ENCODE measurements at regions not wholly inside any gene's neighbourhood (a gene's known extent, or its start where the extent isn't known, plus 50 kb on each side); places are given as distances from the start of the nearest gene placed in this dataset.

DNA sequence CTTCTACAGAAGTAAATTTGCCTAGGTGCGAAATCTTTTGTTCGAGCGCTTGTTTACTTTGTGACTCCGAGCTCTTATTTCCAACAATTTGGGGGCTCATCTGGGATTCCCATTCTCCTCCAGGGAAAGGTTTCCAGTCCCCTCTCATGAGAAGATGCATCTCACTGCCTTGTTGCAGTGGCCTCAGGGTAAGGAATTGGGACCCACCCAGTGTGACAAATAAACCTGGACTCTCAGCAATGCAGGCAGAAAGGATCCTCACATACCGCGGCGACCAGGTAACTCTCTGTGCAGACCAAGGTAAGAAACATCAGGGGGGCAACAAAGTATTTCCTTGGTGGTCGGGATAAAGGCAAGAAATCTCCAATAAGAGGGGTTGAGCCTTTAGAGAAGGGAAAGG is 1169.3 kb downstream of the DSC3 start:
- no peak for TF ChIP-seq EZH2 (IDR thresholded peaks at IDR 0.05; ENCODE audit: borderline replicate concordance, low read depth, low read length, poor library complexity, severe bottlenecking)
- no peak for TF ChIP-seq CTCF (conservative IDR thresholded peaks at IDR 0.05; ENCODE audit: low read depth, low read length)
- H3K4me3 ChIP-seq (ENCODE audit: low read depth, low read length, poor library complexity, severe bottlenecking), result no peak overlapping the region
- no peak for DNase-seq (ENCODE audit: low spot score)
- no peaks in the 10 kb centered on the region for H3K36me3 ChIP-seq (ENCODE audit: insufficient read depth, low read length, poor library complexity, severe bottlenecking)
- no peak overlapping the region for H3K27ac ChIP-seq (ENCODE audit: low read depth, low read length, poor library complexity, severe bottlenecking)
- H3K9me3 ChIP-seq (ENCODE audit: low read depth, low read length, poor library complexity, severe bottlenecking), result no peaks in the 10 kb centered on the region
- BruUV-seq (replicated peaks), result no TSS peak
- intact Hi-C loops (cut with micrococcal nuclease; ENCODE audit: unreplicated experiment), result loop anchor here (5.0 to 10.0 kb wide), 2 partner anchors 1022 to 1099 kb away; no protein-coding TSS in a partner anchor
- no peaks in the 10 kb centered on the region for H3K4me1 ChIP-seq (ENCODE audit: insufficient read depth, low read length, poor library complexity, severe bottlenecking)
- POLR2A ChIA-PET (ENCODE audit: low non-redundant PET), result no interaction called here
- no peaks in the 10 kb centered on the region for H3K27me3 ChIP-seq (replicated peaks; ENCODE audit: insufficient read depth, low read depth, low read length, poor library complexity)
- CTCF ChIA-PET, result no interaction called here

DNA sequence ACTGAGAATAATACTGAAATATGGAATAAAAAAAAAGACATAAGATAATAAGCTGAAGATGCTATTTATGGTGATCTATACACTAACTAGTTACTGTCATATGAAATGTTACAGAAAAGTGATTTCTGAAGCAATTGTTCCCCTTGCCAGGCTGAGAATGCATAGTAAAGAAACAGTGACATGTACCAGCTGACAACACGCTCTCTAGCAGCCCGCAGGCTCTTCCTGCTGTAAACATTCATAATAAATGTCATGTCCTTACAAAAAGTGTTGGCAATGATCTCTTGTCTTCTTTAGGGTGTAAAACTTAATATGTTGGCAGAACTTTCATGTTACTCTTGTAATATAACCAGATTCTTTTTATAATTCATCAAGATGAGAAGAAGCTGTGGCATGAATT is 1171.3 kb downstream of the DSC3 start:
- intact Hi-C loops (cut with micrococcal nuclease; ENCODE audit: unreplicated experiment), result loop anchor here (5.0 to 10.0 kb wide), 2 partner anchors 1024 to 1101 kb away; no protein-coding TSS in a partner anchor
- DNase-seq (ENCODE audit: low spot score), result no peak
- POLR2A ChIA-PET (ENCODE audit: low non-redundant PET), result no interaction called here
- BruUV-seq (replicated peaks), result no TSS peak
- Histone ChIP-seq H3K4me3 (ENCODE audit: low read depth, low read length, poor library complexity, severe bottlenecking) (no peak overlapping the region), H3K9me3 (ENCODE audit: low read depth, low read length, poor library complexity, severe bottlenecking) (no peaks in the 10 kb centered on the region), H3K4me1 (ENCODE audit: insufficient read depth, low read length, poor library complexity, severe bottlenecking) (no peaks in the 10 kb centered on the region), H3K36me3 (ENCODE audit: insufficient read depth, low read length, poor library complexity, severe bottlenecking) (no peaks in the 10 kb centered on the region), H3K27me3 (replicated peaks; ENCODE audit: insufficient read depth, low read depth, low read length, poor library complexity) (no peaks in the 10 kb centered on the region), H3K27ac (ENCODE audit: low read depth, low read length, poor library complexity, severe bottlenecking) (no peak overlapping the region)
- TF ChIP-seq CTCF (conservative IDR thresholded peaks at IDR 0.05; ENCODE audit: low read depth, low read length), result no peak
- TF ChIP-seq EZH2 (IDR thresholded peaks at IDR 0.05; ENCODE audit: borderline replicate concordance, low read depth, low read length, poor library complexity, severe bottlenecking), result no peak
- CTCF ChIA-PET, result no interaction called here

DNA sequence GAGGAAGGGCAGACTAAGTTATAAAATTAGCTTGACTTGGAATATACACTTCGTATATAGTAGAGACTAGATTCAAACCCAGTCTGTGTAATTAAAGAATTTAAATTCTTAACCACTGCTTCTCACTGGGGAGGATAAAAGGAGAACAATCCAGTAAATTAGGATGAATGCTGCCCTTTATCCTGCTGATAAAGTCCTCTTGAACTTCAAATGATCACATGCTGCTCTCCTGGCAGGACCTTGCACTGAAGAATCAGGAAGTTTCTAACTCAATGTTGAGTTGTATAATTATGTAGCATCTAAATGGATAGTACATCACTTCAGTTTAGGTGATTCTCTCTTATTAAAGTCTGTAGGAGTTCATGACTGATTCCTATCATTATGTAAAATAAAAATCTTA is 1179.7 kb downstream of the DSC3 start:
- POLR2A ChIA-PET (ENCODE audit: low non-redundant PET), result no interaction called here

DNA sequence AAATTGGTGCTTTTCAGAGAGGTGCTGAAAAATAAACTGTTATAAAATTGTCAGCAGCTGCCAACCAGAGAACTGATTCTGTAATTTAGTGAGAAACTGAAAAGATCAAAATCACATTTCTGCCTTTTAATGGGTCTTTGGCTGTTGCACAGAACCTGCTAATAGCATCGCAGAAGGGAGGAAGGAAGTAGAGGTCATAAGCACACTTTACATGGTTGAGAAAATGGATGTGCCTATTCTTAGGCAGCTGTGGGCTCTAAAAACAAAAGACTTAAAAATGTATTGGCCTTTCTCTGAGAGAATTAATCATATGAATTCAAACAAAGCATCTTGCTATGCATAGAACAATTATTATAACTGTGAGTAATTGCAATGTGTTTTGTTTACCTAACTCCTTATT is 1186.9 kb downstream of the DSC3 start:
- Histone ChIP-seq H3K4me3 (ENCODE audit: low read depth, low read length, poor library complexity, severe bottlenecking) (no peak overlapping the region), H3K9me3 (ENCODE audit: low read depth, low read length, poor library complexity, severe bottlenecking) (peaks cover 4% of the 10 kb centered on the region), H3K27ac (ENCODE audit: low read depth, low read length, poor library complexity, severe bottlenecking) (no peak overlapping the region), H3K4me1 (ENCODE audit: insufficient read depth, low read length, poor library complexity, severe bottlenecking) (no peaks in the 10 kb centered on the region), H3K36me3 (ENCODE audit: insufficient read depth, low read length, poor library complexity, severe bottlenecking) (no peaks in the 10 kb centered on the region), H3K27me3 (replicated peaks; ENCODE audit: insufficient read depth, low read depth, low read length, poor library complexity) (no peaks in the 10 kb centered on the region)
- POLR2A ChIA-PET (ENCODE audit: low non-redundant PET), result no interaction called here
- no TSS peak for BruUV-seq (replicated peaks)
- DNase-seq (ENCODE audit: low spot score), result no peak
- CTCF ChIA-PET, result no interaction called here
- no peak for TF ChIP-seq EZH2 (IDR thresholded peaks at IDR 0.05; ENCODE audit: borderline replicate concordance, low read depth, low read length, poor library complexity, severe bottlenecking)
- no peak for TF ChIP-seq CTCF (conservative IDR thresholded peaks at IDR 0.05; ENCODE audit: low read depth, low read length)
- intact Hi-C loops (cut with micrococcal nuclease; ENCODE audit: unreplicated experiment), result no loop called here

More for the DNA sequence above, 1179.7 kb downstream of the DSC3 start:
- H3K4me3 ChIP-seq (ENCODE audit: low read depth, low read length, poor library complexity, severe bottlenecking), result no peak overlapping the region
- H3K4me1 ChIP-seq (ENCODE audit: insufficient read depth, low read length, poor library complexity, severe bottlenecking), result no peaks in the 10 kb centered on the region
- intact Hi-C loops (cut with micrococcal nuclease; ENCODE audit: unreplicated experiment), result no loop called here
- H3K27ac ChIP-seq (ENCODE audit: low read depth, low read length, poor library complexity, severe bottlenecking), result no peak overlapping the region
- DNase-seq (ENCODE audit: low spot score), result no peak
- CTCF ChIA-PET, result no interaction called here
- H3K36me3 ChIP-seq (ENCODE audit: insufficient read depth, low read length, poor library complexity, severe bottlenecking), result no peaks in the 10 kb centered on the region
- no peaks in the 10 kb centered on the region for H3K9me3 ChIP-seq (ENCODE audit: low read depth, low read length, poor library complexity, severe bottlenecking)
- no TSS peak for BruUV-seq (replicated peaks)
- no peaks in the 10 kb centered on the region for H3K27me3 ChIP-seq (replicated peaks; ENCODE audit: insufficient read depth, low read depth, low read length, poor library complexity)
- TF ChIP-seq EZH2 (IDR thresholded peaks at IDR 0.05; ENCODE audit: borderline replicate concordance, low read depth, low read length, poor library complexity, severe bottlenecking), result no peak

Data from A673 (cell line).